H1 (cell line): ENCODE measurements at regions not wholly inside any gene's neighbourhood (a gene's known extent, or its start where the extent isn't known, plus 50 kb on each side); places are given as distances from the start of the nearest gene placed in this dataset.

Experiments
- ATF2 ChIP-seq: IDR thresholded peaks from 2 replicates; pipeline ENCODE4 v1.6.1; 2012; ENCODE audit warnings: low read length, inconsistent platforms
- MAFK ChIP-seq: IDR thresholded peaks from 2 replicates; pipeline ENCODE4 v1.6.1; 2012; ENCODE audit warnings: low read depth, mild to moderate bottlenecking, improper control_type of control experiment, low read length
- SIN3A ChIP-seq, 2 experiments: IDR thresholded peaks in 1 of 2; conservative IDR thresholded peaks in 1 of 2; 2 replicates each; pipeline ENCODE4 v1.6.1; 2011 to 2012; ENCODE audit warnings: low read length in 2 of 2, improper control_type of control experiment in 1 of 2, low read depth in 1 of 2, mild to moderate bottlenecking in 1 of 2
- TAF7 ChIP-seq: optimal IDR thresholded peaks from 2 replicates; pipeline ENCODE3; 2011; ENCODE audit warnings: low read depth, mild to moderate bottlenecking, inconsistent platforms, low read length, moderate library complexity, borderline replicate concordance
- TF ChIP-seq, protein P1 (sequence below): fragments of 300-600 bp; sonication (generic); IDR thresholded peaks from 2 replicates; pipeline ENCODE4 v1.7.1; 2012; ENCODE audit warnings: low read length, moderate library complexity, mild to moderate bottlenecking, inconsistent platforms; ENCODE audit not compliant: insufficient replicate concordance

GRCh38 chr16:63976345-63976744 is 1145.5 kb downstream of the CDH11 start (continued):
- TF ChIP-seq SIN3A (conservative IDR thresholded peaks at IDR 0.05 in 1 of 2, IDR thresholded peaks at IDR 0.05 in 1 of 2; ENCODE audit: low read depth in 1 of 2, low read length in 2 of 2) (no peak), TAF7 (no peak), MAFK (no peak), ATF2 (no peak)
- TF ChIP-seq, protein P1, sequence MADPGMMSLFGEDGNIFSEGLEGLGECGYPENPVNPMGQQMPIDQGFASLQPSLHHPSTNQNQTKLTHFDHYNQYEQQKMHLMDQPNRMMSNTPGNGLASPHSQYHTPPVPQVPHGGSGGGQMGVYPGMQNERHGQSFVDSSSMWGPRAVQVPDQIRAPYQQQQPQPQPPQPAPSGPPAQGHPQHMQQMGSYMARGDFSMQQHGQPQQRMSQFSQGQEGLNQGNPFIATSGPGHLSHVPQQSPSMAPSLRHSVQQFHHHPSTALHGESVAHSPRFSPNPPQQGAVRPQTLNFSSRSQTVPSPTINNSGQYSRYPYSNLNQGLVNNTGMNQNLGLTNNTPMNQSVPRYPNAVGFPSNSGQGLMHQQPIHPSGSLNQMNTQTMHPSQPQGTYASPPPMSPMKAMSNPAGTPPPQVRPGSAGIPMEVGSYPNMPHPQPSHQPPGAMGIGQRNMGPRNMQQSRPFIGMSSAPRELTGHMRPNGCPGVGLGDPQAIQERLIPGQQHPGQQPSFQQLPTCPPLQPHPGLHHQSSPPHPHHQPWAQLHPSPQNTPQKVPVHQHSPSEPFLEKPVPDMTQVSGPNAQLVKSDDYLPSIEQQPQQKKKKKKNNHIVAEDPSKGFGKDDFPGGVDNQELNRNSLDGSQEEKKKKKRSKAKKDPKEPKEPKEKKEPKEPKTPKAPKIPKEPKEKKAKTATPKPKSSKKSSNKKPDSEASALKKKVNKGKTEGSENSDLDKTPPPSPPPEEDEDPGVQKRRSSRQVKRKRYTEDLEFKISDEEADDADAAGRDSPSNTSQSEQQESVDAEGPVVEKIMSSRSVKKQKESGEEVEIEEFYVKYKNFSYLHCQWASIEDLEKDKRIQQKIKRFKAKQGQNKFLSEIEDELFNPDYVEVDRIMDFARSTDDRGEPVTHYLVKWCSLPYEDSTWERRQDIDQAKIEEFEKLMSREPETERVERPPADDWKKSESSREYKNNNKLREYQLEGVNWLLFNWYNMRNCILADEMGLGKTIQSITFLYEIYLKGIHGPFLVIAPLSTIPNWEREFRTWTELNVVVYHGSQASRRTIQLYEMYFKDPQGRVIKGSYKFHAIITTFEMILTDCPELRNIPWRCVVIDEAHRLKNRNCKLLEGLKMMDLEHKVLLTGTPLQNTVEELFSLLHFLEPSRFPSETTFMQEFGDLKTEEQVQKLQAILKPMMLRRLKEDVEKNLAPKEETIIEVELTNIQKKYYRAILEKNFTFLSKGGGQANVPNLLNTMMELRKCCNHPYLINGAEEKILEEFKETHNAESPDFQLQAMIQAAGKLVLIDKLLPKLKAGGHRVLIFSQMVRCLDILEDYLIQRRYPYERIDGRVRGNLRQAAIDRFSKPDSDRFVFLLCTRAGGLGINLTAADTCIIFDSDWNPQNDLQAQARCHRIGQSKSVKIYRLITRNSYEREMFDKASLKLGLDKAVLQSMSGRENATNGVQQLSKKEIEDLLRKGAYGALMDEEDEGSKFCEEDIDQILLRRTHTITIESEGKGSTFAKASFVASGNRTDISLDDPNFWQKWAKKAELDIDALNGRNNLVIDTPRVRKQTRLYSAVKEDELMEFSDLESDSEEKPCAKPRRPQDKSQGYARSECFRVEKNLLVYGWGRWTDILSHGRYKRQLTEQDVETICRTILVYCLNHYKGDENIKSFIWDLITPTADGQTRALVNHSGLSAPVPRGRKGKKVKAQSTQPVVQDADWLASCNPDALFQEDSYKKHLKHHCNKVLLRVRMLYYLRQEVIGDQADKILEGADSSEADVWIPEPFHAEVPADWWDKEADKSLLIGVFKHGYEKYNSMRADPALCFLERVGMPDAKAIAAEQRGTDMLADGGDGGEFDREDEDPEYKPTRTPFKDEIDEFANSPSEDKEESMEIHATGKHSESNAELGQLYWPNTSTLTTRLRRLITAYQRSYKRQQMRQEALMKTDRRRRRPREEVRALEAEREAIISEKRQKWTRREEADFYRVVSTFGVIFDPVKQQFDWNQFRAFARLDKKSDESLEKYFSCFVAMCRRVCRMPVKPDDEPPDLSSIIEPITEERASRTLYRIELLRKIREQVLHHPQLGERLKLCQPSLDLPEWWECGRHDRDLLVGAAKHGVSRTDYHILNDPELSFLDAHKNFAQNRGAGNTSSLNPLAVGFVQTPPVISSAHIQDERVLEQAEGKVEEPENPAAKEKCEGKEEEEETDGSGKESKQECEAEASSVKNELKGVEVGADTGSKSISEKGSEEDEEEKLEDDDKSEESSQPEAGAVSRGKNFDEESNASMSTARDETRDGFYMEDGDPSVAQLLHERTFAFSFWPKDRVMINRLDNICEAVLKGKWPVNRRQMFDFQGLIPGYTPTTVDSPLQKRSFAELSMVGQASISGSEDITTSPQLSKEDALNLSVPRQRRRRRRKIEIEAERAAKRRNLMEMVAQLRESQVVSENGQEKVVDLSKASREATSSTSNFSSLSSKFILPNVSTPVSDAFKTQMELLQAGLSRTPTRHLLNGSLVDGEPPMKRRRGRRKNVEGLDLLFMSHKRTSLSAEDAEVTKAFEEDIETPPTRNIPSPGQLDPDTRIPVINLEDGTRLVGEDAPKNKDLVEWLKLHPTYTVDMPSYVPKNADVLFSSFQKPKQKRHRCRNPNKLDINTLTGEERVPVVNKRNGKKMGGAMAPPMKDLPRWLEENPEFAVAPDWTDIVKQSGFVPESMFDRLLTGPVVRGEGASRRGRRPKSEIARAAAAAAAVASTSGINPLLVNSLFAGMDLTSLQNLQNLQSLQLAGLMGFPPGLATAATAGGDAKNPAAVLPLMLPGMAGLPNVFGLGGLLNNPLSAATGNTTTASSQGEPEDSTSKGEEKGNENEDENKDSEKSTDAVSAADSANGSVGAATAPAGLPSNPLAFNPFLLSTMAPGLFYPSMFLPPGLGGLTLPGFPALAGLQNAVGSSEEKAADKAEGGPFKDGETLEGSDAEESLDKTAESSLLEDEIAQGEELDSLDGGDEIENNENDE: no peak
